ENCODE measurements at regions not wholly inside any gene's neighbourhood (a gene's known extent, or its start where the extent isn't known, plus 50 kb on each side); places are given as distances from the start of the nearest gene placed in this dataset.

DNA sequence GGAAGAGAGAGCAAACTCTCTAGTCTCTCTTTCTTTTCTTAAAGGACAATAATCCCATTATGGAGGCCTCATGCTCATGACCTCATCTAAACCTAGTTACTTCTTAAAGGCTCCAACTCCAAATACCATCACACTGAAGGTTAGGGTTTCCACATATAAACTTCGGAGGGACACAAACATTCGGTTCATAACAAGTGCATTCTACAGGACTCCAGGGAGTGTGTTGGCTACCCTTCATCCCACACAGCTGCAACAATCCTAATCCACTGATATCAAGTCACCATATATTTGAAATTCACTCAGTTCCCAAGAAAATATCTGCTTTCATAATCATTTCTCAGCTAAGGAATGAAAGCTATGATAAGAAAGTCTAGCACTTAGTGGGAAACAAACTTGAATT is 265.9 kb upstream of the PLEKHG7 start:
- Histone ChIP-seq H3K36me3 (no peaks in the 10 kb centered on the region), H2AFZ (replicated peaks) (no peak overlapping the region), H4K20me1 (ENCODE audit: low read depth) (no peaks in the 10 kb centered on the region), H3K4me1 (peaks cover 9% of the 10 kb centered on the region), H3K27ac (no peak overlapping the region), H3K79me2 (ENCODE audit: low read depth) (no peaks in the 10 kb centered on the region), H3K4me2 (no peak overlapping the region), H3K9me3 (ENCODE audit: low read depth) (no peaks in the 10 kb centered on the region), H3K9ac (no peak overlapping the region), H3K4me3 (no peak overlapping the region), H3K27me3 (no peaks in the 10 kb centered on the region), H3F3A (ENCODE audit: low read depth) (no peaks in the 10 kb centered on the region)
- H3K9me3 Mint-ChIP-seq: peaks cover 6% of the 10 kb centered on the region
- no peak for DNase-seq (ENCODE audit: low spot score)
- peaks cover 11% of the 10 kb centered on the region for H3K4me1 Mint-ChIP-seq
- TF ChIP-seq, protein P1, sequence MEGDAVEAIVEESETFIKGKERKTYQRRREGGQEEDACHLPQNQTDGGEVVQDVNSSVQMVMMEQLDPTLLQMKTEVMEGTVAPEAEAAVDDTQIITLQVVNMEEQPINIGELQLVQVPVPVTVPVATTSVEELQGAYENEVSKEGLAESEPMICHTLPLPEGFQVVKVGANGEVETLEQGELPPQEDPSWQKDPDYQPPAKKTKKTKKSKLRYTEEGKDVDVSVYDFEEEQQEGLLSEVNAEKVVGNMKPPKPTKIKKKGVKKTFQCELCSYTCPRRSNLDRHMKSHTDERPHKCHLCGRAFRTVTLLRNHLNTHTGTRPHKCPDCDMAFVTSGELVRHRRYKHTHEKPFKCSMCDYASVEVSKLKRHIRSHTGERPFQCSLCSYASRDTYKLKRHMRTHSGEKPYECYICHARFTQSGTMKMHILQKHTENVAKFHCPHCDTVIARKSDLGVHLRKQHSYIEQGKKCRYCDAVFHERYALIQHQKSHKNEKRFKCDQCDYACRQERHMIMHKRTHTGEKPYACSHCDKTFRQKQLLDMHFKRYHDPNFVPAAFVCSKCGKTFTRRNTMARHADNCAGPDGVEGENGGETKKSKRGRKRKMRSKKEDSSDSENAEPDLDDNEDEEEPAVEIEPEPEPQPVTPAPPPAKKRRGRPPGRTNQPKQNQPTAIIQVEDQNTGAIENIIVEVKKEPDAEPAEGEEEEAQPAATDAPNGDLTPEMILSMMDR (IDR thresholded peaks at IDR 0.05): no peak
- TF ChIP-seq EZH2 (IDR thresholded peaks at IDR 0.05) (no peak), EZH2phosphoT487 (IDR thresholded peaks at IDR 0.05) (no peak)
- no peak overlapping the region for H3K27ac Mint-ChIP-seq
- no peak overlapping the region for H3K4me3 Mint-ChIP-seq
- H3K27me3 Mint-ChIP-seq (ENCODE audit: insufficient read depth, low read depth): peaks cover 2% of the 10 kb centered on the region
- H3K36me3 Mint-ChIP-seq: no peaks in the 10 kb centered on the region

DNA sequence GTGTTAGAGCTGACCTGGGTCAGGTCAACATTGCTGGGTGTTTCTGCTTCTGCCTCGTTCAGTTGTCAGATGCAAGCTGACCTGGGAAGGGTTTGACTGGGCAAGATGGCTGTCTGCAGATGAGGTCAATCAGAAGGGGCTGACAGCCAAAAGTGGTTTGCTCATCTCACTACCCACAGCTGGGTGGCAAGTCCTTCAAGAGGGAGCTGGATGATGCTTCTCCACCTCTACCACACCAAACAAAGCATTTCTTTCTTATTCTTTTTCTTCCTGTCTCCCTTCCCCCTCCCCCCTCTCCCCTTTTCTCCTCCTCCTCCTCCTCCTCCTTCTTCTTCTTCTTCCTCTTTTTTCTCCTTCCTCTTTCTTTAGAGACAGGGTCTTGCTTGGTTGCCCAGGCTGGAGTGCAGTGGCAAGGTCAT is 268.2 kb upstream of the PLEKHG7 start:
- H2AFZ ChIP-seq (replicated peaks): no peak overlapping the region
- no peaks in the 10 kb centered on the region for H3F3A ChIP-seq (ENCODE audit: low read depth)
- Mint-ChIP-seq H3K9me3 (peaks cover 7% of the 10 kb centered on the region), H3K4me3 (no peak overlapping the region), H3K4me1 (peaks cover 11% of the 10 kb centered on the region), H3K27ac (no peak overlapping the region), H3K36me3 (no peaks in the 10 kb centered on the region), H3K27me3 (ENCODE audit: insufficient read depth, low read depth) (peaks cover 2% of the 10 kb centered on the region)
- no peak overlapping the region for H3K27ac ChIP-seq
- H3K9me3 ChIP-seq (ENCODE audit: low read depth): no peaks in the 10 kb centered on the region
- no peak overlapping the region for H3K9ac ChIP-seq
- H3K36me3 ChIP-seq: no peaks in the 10 kb centered on the region
- no peak for DNase-seq (ENCODE audit: low spot score)
- H3K4me1 ChIP-seq: peaks cover 9% of the 10 kb centered on the region
- H3K27me3 ChIP-seq: no peaks in the 10 kb centered on the region
- no peaks in the 10 kb centered on the region for H3K79me2 ChIP-seq (ENCODE audit: low read depth)
- no peaks in the 10 kb centered on the region for H4K20me1 ChIP-seq (ENCODE audit: low read depth)
- H3K4me3 ChIP-seq: no peak overlapping the region
- H3K4me2 ChIP-seq: no peak overlapping the region
- TF ChIP-seq, protein P1 (IDR thresholded peaks at IDR 0.05): no peak

DNA sequence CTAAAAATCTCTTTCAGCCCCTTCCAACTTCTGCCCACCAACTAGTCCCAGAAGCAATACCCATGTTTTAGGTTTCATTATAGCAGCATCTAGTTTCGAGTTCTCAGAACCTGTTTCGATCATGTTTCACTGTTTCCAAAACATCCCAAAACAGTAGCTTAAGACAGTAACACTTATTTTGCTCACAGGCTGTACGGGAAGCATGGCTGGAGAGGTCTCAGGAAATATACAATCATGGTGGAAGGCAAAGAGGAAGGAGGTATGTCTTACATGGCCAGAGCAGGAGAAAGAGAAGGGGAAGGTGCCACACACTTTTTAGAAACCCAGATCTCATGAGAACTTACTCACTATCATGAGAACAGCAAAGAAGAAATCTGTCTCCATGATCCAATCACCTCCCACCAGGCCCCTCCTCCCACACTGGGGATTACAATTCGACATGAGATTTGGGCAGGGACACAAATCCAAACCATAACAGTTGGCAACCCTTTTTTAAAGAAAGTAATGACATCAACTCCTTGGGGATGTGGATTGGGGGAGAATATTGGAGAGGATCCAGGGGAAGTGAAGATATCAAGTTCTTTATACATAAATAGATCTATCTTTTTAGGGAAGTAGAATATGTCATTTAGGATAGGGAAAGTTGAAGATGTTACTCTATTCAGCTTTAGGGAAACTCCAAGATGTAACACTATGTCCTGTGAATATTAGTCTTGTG is 269.9 kb upstream of the PLEKHG7 start:
- DNase-seq (ENCODE audit: low spot score): no peak
- peaks cover 6% of the 10 kb centered on the region for H3K9me3 Mint-ChIP-seq
- no peaks in the 10 kb centered on the region for H3K9me3 ChIP-seq (ENCODE audit: low read depth)
- no peak overlapping the region for H3K27ac Mint-ChIP-seq
- H3K4me1 Mint-ChIP-seq: peaks cover 9% of the 10 kb centered on the region
- no peak overlapping the region for H3K27ac ChIP-seq
- H3K4me1 ChIP-seq: no peaks in the 10 kb centered on the region
- H3K79me2 ChIP-seq (ENCODE audit: low read depth): no peaks in the 10 kb centered on the region
- H3K4me2 ChIP-seq: no peak overlapping the region
- no peaks in the 10 kb centered on the region for H3K27me3 ChIP-seq
- no peak overlapping the region for H2AFZ ChIP-seq (replicated peaks)
- no peak overlapping the region for H3K4me3 ChIP-seq
- H4K20me1 ChIP-seq (ENCODE audit: low read depth): no peaks in the 10 kb centered on the region
- TF ChIP-seq EZH2 (IDR thresholded peaks at IDR 0.05): no peak
- no peaks in the 10 kb centered on the region for H3K36me3 Mint-ChIP-seq
- H3K4me3 Mint-ChIP-seq: no peak overlapping the region
- peaks cover 2% of the 10 kb centered on the region for H3K27me3 Mint-ChIP-seq (ENCODE audit: insufficient read depth, low read depth)
- no peaks in the 10 kb centered on the region for H3F3A ChIP-seq (ENCODE audit: low read depth)
- H3K9ac ChIP-seq: no peak overlapping the region
- H3K36me3 ChIP-seq: no peaks in the 10 kb centered on the region

DNA sequence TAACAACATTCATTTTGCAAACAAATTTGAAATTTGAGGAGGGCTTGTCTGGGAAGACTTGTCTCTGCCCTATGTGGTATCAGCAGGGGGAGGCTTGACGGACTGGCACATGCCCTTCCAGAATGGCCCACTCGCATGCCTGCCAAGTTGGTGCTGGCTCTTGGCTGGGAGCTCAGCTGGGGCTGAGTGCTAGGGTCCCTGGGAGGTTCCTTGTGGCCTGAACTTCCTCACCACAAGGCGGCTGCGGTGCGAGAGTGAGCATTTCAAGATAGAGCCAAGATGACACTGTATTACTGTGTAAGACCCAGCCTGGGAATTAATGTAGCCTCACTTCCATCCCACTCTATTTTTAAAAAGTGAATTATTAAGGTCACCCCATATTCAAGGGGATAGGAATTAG is 271.6 kb upstream of the PLEKHG7 start:
- Mint-ChIP-seq H3K27me3 (ENCODE audit: insufficient read depth, low read depth) (peaks cover 2% of the 10 kb centered on the region), H3K4me3 (no peak overlapping the region), H3K4me1 (peaks cover 7% of the 10 kb centered on the region), H3K9me3 (peaks cover 2% of the 10 kb centered on the region), H3K27ac (no peak overlapping the region), H3K36me3 (no peaks in the 10 kb centered on the region)
- TF ChIP-seq EZH2 (IDR thresholded peaks at IDR 0.05): no peak
- TF ChIP-seq, protein P1 (IDR thresholded peaks at IDR 0.05): peak; percentile 6
- TF ChIP-seq EZH2phosphoT487 (IDR thresholded peaks at IDR 0.05): no peak
- Histone ChIP-seq H3F3A (ENCODE audit: low read depth) (no peaks in the 10 kb centered on the region), H3K27ac (no peak overlapping the region), H3K4me1 (no peaks in the 10 kb centered on the region), H4K20me1 (ENCODE audit: low read depth) (no peaks in the 10 kb centered on the region), H3K36me3 (no peaks in the 10 kb centered on the region), H2AFZ (replicated peaks) (no peak overlapping the region), H3K79me2 (ENCODE audit: low read depth) (no peaks in the 10 kb centered on the region), H3K9me3 (ENCODE audit: low read depth) (no peaks in the 10 kb centered on the region), H3K27me3 (no peaks in the 10 kb centered on the region), H3K4me3 (no peak overlapping the region), H3K9ac (no peak overlapping the region), H3K4me2 (no peak overlapping the region)
- DNase-seq (ENCODE audit: low spot score): peak; percentile 6

All from neural progenitor cell (in vitro differentiated cells).